Putamen (tissue), 1 donor: ENCODE measurements at regions not wholly inside any gene's neighbourhood (a gene's known extent, or its start where the extent isn't known, plus 50 kb on each side); places are given as distances from the start of the nearest gene placed in this dataset.
A peak's percentile ranks its signal among the peaks of the same experiment; 100 is the strongest.

ENCODE experiments used
- DNase-seq: peaks from one replicate; pipeline ENCODE4 v3.0.0-alpha.2; 2016; ENCODE audit warnings: low spot score

DNA sequence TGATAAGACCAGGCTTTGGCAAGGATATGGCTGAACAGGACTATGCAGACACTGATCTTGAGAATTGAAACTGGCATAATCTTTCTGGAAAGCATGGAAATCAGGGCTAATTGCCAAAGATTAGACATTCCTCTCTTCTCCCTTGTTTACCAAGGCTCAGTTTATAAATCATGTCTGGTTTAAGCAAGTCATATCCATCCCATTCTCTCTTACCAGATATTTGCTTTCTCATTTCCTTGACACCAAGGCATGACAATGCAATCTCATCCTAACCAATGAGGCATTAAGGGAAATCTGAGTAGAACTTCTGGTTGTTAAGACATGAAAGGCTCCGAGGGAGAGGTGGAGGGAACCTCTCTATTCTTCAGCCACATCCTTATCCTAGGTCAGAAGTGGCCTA lies 110.3 kb upstream of the CEP85L start:
- no peak for DNase-seq

- no peak for DNase-seq
These were observed 107.6 kb upstream of the CEP85L start for GRCh38 chr6:118758946-118759345.

- DNase-seq = no peak
These were observed 104.7 kb upstream of the CEP85L start for GRCh38 chr6:118755941-118756646.

- peak; percentile 47 for DNase-seq
These were observed 101.4 kb upstream of the CEP85L start for GRCh38 chr6:118752803-118753202.

- DNase-seq = no peak
These were observed 99.7 kb upstream of the CEP85L start for GRCh38 chr6:118751072-118751471.

GRCh38 chr6:118750143-118750542 lies 98.8 kb upstream of the CEP85L start:
- DNase-seq = no peak

DNA sequence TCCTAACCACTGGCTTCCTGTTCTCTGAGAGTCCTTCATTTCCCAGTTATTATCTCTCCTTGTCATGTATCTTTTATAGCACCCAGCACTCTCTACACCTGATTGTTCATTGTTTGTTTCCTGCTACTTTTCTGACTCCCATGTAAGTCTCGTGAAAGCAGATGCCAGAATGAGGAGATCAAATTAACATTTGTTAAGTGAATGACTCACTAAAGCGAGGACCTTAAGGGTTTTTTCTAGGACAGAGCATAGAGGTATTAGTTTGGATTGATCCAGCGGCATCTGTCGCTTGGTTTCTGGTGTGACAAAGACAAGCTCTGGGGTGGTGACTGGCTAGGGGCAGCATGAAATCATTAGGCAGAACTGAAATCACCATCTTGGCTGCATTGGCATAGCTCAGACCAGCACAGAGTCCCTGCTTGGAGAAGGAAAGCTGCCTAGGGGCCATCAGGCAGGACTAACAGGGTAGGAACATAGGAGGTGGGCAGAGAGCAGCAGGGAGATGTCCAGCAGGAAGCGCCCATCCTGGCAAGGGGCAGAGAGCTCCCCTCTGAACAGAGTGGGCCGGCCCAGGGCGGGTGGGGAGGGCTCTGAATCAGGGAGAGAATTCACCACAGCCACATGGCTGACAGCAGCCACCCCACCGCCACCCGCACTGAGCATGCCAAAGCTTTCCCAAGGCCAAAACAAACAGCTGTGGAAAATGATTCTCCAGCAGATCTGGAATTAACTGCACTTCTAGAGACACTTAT lies 97.1 kb upstream of the CEP85L start:
- DNase-seq = no peak

DNA sequence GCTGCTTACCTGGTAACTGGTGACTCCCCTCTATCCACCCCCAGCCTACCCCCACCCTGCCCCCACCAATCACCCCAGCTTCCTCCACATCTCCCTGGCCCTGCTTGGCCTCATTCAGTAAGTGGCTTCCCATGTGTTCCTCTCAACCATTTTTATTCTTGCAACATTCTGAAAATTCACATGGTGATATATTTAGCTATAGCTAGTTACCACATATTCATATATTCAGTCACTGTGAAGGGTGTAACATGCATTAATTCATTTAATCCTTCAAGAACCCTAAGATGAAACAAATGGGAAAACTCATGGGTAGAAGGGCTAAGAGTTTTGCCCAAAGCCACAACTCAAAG lies 95.4 kb upstream of the CEP85L start:
- no peak for DNase-seq

- DNase-seq = no peak
These were observed 94.9 kb upstream of the CEP85L start for GRCh38 chr6:118746145-118746824.

GRCh38 chr6:118745156-118745555 lies 93.8 kb upstream of the CEP85L start:
- DNase-seq = no peak

GRCh38 chr6:118744261-118744941 lies 93.0 kb upstream of the CEP85L start:
- DNase-seq = no peak

GRCh38 chr6:118743746-118744145 lies 92.4 kb upstream of the CEP85L start:
- no peak for DNase-seq

DNA sequence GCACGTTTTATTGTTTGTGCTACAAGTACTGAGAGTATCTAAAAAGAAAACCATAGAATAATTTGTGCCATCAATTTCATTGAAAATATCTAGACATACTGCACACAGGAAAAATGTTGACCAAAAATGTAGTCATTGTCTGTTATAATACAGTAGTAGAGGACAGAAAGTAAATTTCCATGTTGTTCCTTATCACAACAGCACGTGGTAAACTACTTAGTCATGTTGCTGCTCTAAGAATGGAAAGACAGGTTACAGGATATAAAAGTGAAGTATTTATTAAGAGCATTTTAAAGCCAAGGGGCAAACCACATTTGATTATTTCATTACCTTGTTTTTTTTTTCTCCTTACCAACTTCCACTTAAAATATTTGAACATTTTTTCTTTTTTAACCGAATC lies 89.0 kb upstream of the CEP85L start:
- DNase-seq = no peak

DNA sequence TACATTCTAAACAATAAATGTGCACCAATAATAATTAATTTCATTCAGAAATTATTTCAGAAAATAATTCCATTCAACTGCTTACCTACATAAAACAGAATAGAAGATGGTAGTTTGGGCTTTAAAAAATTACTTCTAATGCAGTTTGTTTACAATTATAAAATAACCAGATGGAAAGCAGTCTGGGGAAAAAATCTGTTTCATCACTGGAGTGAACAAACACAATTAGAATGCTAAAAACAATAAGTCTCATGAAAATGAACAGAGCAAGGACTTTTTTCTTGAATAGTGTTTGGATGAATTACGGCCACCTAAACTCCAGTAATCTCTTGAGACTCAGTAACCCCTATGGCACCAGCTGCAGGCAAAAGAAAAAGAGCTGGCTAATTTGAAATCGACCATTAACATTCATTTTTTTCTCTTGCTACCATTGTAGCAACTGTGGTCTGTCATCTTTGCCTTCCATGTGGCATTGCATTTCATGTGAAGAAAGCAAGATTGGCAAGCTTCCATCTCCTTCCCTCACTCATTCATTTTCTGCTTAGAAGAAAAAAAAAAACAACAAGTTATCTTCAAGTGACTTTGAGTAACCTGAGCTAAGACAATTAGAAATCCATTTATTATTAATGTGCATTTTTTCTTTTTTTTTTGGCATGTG lies 88.4 kb upstream of the CEP85L start:
- no peak for DNase-seq

DNA sequence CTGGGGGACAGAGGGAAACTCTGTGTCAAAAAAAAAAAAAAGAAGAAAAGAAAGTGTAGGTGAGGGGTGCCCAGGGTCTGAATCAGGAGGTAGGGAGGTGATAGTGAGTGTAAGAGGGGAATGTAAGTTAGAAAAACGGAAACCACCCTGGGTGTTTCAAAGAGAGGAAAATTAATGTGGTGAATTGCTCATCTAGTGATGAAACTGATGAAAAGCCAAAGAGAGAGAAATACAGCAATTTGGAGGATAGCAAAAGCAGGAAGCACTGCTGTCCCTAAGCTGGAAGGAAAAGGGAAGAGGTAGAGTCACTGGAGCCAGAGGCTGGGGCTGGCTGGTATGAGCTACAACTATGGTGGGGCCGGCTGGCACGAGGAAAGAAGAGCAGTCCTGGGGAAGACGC lies 85.0 kb upstream of the CEP85L start:
- no peak for DNase-seq

GRCh38 chr6:118735320-118735719 lies 83.9 kb upstream of the CEP85L start:
- DNase-seq = no peak

DNA sequence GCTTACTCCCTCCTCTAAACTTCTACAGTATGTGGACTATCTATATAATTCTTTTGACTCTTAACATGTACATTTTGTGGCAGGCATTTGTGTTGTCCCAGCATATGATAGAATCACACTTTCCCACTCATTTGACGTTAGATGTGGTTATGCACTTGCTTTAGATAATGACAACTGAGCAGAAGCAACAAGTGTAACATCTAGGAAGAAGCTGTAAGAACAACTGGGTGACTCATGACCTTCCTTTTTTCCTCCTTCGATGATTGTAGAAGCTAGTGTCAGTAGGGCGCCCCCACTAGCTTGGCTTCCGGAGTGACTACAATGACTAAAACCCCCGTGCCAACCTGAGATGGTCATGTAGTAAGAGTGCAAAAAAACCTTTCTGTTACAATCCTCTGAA lies 74.6 kb upstream of the CEP85L start:
- DNase-seq = no peak

GRCh38 chr6:118724211-118724610 lies 72.8 kb upstream of the CEP85L start:
- no peak for DNase-seq

GRCh38 chr6:118722829-118723813 lies 71.7 kb upstream of the CEP85L start:
- no peak for DNase-seq

GRCh38 chr6:118720125-118720473 lies 68.7 kb upstream of the CEP85L start:
- no peak for DNase-seq
